Upper lobe of left lung (tissue), 4 donors: ENCODE measurements at regions not wholly inside any gene's neighbourhood (a gene's known extent, or its start where the extent isn't known, plus 50 kb on each side); places are given as distances from the start of the nearest gene placed in this dataset.

Experiments used
- CTCF ChIP-seq, 6 experiments: fragments of 450-650 bp in 4 of 6; fragments of 200-600 bp in 2 of 6; sonication (generic) in 2 of 6; IDR thresholded peaks; one replicate each; pipeline ENCODE4 v1.5.1; 2016 to 2019; ENCODE audit warnings: antibody characterized with exemption in 6 of 6
- POLR2A ChIP-seq, 4 donors: fragments of 450-650 bp; IDR thresholded peaks; one replicate each; pipeline ENCODE4 v1.5.1; 2016 to 2017; ENCODE audit warnings: antibody characterized with exemption in 4 of 4, mild to moderate bottlenecking in 2 of 4

- TF ChIP-seq CTCF (IDR thresholded peaks at IDR 0.05) (no peak), POLR2A (IDR thresholded peaks at IDR 0.05) (no peak)
These were observed 182.2 kb downstream of the HERPUD2 start for GRCh38 chr7:35512716-35513115.
